ENCODE measurements at regions not wholly inside any gene's neighbourhood (a gene's known extent, or its start where the extent isn't known, plus 50 kb on each side); places are given as distances from the start of the nearest gene placed in this dataset.
A peak's percentile ranks its signal among the peaks of the same experiment; 100 is the strongest.

GRCh38 chr5:58264276-58264675 is 195.6 kb downstream of the PLK2 start:
- DNase-seq (ENCODE audit: low spot score) (no peak), ATAC-seq (ENCODE audit: insufficient number of reproducible peaks, low FRiP score, low read depth) (no peak)
- no peak overlapping the region for H3K4me3 ChIP-seq
- no peak overlapping the region for H3K27ac ChIP-seq
- no peaks in the 10 kb centered on the region for H3K27me3 ChIP-seq (replicated peaks; ENCODE audit: insufficient read depth)
- no peaks in the 10 kb centered on the region for H3K9me3 ChIP-seq
- peaks cover 11 to 21% of the 10 kb centered on the region in 2 donors for H3K4me1 ChIP-seq (ENCODE audit: control insufficient read depth in 1 of 2, low read depth in 2 of 2)
- no peak for TF ChIP-seq CTCF (IDR thresholded peaks at IDR 0.05)
- no peaks in the 10 kb centered on the region for H3K36me3 ChIP-seq

- Histone ChIP-seq H3K4me1 (ENCODE audit: control insufficient read depth in 1 of 2, low read depth in 2 of 2) (peaks cover 12 to 28% of the 10 kb centered on the region in 2 donors), H3K9me3 (no peaks in the 10 kb centered on the region), H3K27ac (no peak overlapping the region), H3K4me3 (no peak overlapping the region), H3K36me3 (no peaks in the 10 kb centered on the region), H3K27me3 (replicated peaks; ENCODE audit: insufficient read depth) (no peaks in the 10 kb centered on the region)
- no peak for ATAC-seq (ENCODE audit: insufficient number of reproducible peaks, low FRiP score, low read depth)
- DNase-seq (ENCODE audit: low spot score) = no peak
- TF ChIP-seq CTCF (IDR thresholded peaks at IDR 0.05) = no peak
Measured at GRCh38 chr5:58263296-58263695, 196.6 kb downstream of the PLK2 start.

- DNase-seq (ENCODE audit: low spot score) = no peak
- no peaks in the 10 kb centered on the region for H3K9me3 ChIP-seq
- peaks cover 12 to 28% of the 10 kb centered on the region in 2 donors for H3K4me1 ChIP-seq (ENCODE audit: control insufficient read depth in 1 of 2, low read depth in 2 of 2)
- no peak overlapping the region for H3K27ac ChIP-seq
- H3K4me3 ChIP-seq = no peak overlapping the region
- H3K36me3 ChIP-seq = no peaks in the 10 kb centered on the region
- TF ChIP-seq CTCF (IDR thresholded peaks at IDR 0.05) = no peak
- H3K27me3 ChIP-seq (replicated peaks; ENCODE audit: insufficient read depth) = no peaks in the 10 kb centered on the region
- ATAC-seq (ENCODE audit: insufficient number of reproducible peaks, low FRiP score, low read depth) = no peak
Measured at GRCh38 chr5:58262226-58262625, 197.7 kb downstream of the PLK2 start.

GRCh38 chr5:58261605-58262004 is 198.3 kb downstream of the PLK2 start:
- H3K36me3 ChIP-seq = no peaks in the 10 kb centered on the region
- no peak for DNase-seq (ENCODE audit: low spot score)
- peak overlapping the region in 1 of 2 donors; percentile 18 for H3K27ac ChIP-seq
- no peak for TF ChIP-seq CTCF (IDR thresholded peaks at IDR 0.05)
- no peak for ATAC-seq (ENCODE audit: insufficient number of reproducible peaks, low FRiP score, low read depth)
- peaks cover 12 to 28% of the 10 kb centered on the region in 2 donors for H3K4me1 ChIP-seq (ENCODE audit: control insufficient read depth in 1 of 2, low read depth in 2 of 2)
- H3K4me3 ChIP-seq = no peak overlapping the region
- no peaks in the 10 kb centered on the region for H3K27me3 ChIP-seq (replicated peaks; ENCODE audit: insufficient read depth)
- H3K9me3 ChIP-seq = no peaks in the 10 kb centered on the region

GRCh38 chr5:58260243-58260642 is 199.6 kb downstream of the PLK2 start:
- Histone ChIP-seq H3K9me3 (no peaks in the 10 kb centered on the region), H3K27ac (peak overlapping the region in 1 of 2 donors; percentile 46), H3K27me3 (replicated peaks; ENCODE audit: insufficient read depth) (no peaks in the 10 kb centered on the region), H3K36me3 (no peaks in the 10 kb centered on the region), H3K4me3 (peak overlapping the region; percentile 45), H3K4me1 (ENCODE audit: control insufficient read depth in 1 of 2, low read depth in 2 of 2) (peaks cover 12 to 28% of the 10 kb centered on the region in 2 donors)
- DNase-seq (ENCODE audit: low spot score) (no peak), ATAC-seq (ENCODE audit: insufficient number of reproducible peaks, low FRiP score, low read depth) (no peak)
- TF ChIP-seq CTCF (IDR thresholded peaks at IDR 0.05) = no peak
